Suprapubic skin (tissue), 4 donors: ENCODE measurements at regions not wholly inside any gene's neighbourhood (a gene's known extent, or its start where the extent isn't known, plus 50 kb on each side); places are given as distances from the start of the nearest gene placed in this dataset.

Experiments used
- CTCF ChIP-seq, 2 donors: fragments of 200-600 bp in 1 of 2; fragments of 450-650 bp in 1 of 2; sonication (generic) in 1 of 2; IDR thresholded peaks; one replicate each; pipeline ENCODE4 v1.5.1; 2016 to 2019; ENCODE audit warnings: antibody characterized with exemption in 2 of 2, mild to moderate bottlenecking in 1 of 2, moderate library complexity in 1 of 2
- POLR2A ChIP-seq, 2 donors: fragments of 450-650 bp; IDR thresholded peaks; one replicate each; pipeline ENCODE4 v1.6.1; 2017; ENCODE audit warnings: antibody characterized with exemption in 2 of 2, mild to moderate bottlenecking in 2 of 2, moderate library complexity in 2 of 2
- POLR2AphosphoS5 ChIP-seq, 3 donors: sonication (generic); formaldehyde crosslinking; IDR thresholded peaks; one replicate each; pipeline ENCODE4 v1.6.1; 2017; ENCODE audit warnings: antibody characterized with exemption in 3 of 3

GRCh38 chr2:128368437-128369107 is 49.9 kb upstream of the HS6ST1 start:
- TF ChIP-seq CTCF (IDR thresholded peaks at IDR 0.05) (no peak), POLR2A (IDR thresholded peaks at IDR 0.05) (no peak), POLR2AphosphoS5 (IDR thresholded peaks at IDR 0.05) (no peak)
